LNCaP clone FGC (cell line): ENCODE measurements at regions not wholly inside any gene's neighbourhood (a gene's known extent, or its start where the extent isn't known, plus 50 kb on each side); places are given as distances from the start of the nearest gene placed in this dataset.

Experiments
- DNase-seq: peaks from one replicate; pipeline ENCODE4 v3.0.0-alpha.2; 2011; ENCODE audit warnings: low read depth
- H3K4me3 ChIP-seq: 2 replicates; pipeline ENCODE4 v1.5.1; 2011; ENCODE audit warnings: mild to moderate bottlenecking, low read depth, low read length, control low read depth
- TF ChIP-seq, protein P1 (sequence below): IDR thresholded peaks from 2 replicates; pipeline ENCODE4 v1.5.1; 2012; ENCODE audit warnings: mild to moderate bottlenecking; ENCODE audit not compliant: control insufficient read depth, insufficient read depth; ENCODE audit errors: extremely low read depth

GRCh38 chr2:217151509-217152206 is 291.8 kb upstream of the TNP1 start:
- DNase-seq, result no peak
- TF ChIP-seq, protein P1, sequence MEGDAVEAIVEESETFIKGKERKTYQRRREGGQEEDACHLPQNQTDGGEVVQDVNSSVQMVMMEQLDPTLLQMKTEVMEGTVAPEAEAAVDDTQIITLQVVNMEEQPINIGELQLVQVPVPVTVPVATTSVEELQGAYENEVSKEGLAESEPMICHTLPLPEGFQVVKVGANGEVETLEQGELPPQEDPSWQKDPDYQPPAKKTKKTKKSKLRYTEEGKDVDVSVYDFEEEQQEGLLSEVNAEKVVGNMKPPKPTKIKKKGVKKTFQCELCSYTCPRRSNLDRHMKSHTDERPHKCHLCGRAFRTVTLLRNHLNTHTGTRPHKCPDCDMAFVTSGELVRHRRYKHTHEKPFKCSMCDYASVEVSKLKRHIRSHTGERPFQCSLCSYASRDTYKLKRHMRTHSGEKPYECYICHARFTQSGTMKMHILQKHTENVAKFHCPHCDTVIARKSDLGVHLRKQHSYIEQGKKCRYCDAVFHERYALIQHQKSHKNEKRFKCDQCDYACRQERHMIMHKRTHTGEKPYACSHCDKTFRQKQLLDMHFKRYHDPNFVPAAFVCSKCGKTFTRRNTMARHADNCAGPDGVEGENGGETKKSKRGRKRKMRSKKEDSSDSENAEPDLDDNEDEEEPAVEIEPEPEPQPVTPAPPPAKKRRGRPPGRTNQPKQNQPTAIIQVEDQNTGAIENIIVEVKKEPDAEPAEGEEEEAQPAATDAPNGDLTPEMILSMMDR, result no peak
- H3K4me3 ChIP-seq, result no peak overlapping the region

DNA sequence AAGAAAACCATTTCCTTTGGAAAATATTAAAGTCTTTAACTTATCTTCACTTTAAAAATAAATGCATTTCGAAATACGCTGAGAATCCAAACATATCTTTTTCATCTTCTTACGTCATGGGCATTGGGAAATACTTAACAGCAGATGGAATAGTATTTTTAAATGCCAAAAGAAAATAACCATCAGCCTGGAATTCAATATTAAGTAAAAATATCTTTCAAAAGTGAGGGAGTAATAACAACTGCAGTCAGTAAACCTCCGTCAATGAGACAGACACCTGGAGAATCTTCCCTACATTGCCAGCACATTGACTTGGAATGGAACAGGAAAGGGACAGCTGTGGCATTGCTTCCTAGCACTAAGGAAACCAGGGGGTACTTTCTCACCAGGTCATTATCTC is 290.4 kb upstream of the TNP1 start:
- H3K4me3 ChIP-seq, result no peak overlapping the region
- TF ChIP-seq, protein P1, result no peak
- DNase-seq, result no peak

DNA sequence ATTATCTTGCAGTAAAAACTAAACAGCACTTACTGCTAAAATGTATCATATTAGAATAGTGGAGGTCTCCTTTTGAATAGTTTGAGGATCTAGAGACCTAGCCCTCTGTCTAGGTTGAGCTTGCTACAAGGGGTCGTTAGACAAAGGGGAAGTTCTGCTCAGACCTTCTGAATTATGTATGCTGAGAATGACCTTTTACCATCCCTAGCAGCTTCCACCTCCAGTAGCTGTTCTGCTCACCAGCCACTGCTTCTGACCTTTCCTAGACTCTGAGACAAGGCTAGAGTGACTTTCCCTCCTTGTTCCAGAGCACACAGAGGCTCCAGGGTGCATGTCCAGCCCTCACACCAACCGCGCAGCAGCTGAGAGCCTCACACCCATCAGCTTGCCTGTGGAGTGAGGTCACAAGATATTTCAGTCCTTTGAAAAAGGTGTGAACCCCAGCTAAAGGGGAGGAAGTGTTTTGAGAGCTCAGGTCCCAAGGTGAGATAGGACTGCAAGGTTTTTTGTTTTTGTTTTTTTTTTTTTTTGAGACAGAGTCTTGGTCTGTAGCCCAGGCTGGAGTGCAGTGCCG is 289.3 kb upstream of the TNP1 start:
- no peak for DNase-seq
- TF ChIP-seq, protein P1, result no peak
- no peak overlapping the region for H3K4me3 ChIP-seq

DNA sequence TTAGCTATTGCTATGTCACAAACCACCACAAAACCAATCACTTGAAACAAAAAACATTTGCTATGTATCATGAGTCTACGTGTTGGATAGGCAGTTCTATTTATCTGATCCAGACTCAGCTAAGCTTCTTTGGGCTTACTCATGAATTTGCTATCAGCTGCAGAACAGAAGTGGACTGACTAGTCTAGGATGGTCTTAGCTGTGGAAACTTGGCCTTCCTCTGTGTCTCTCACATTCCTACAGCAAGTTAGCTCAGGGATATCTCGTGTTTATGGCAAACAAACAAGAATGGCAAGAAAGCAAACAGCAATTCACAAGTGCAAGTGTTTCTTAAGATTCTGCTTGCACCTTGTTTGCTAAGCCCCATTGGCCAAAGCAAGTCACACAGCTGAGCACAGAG is 288.0 kb upstream of the TNP1 start:
- TF ChIP-seq, protein P1, result no peak
- H3K4me3 ChIP-seq, result no peak overlapping the region
- DNase-seq, result peak; percentile 40

- no peak for DNase-seq
- TF ChIP-seq, protein P1, result no peak
- H3K4me3 ChIP-seq, result no peak overlapping the region
These were observed 287.1 kb upstream of the TNP1 start for GRCh38 chr2:217146956-217147355.

DNA sequence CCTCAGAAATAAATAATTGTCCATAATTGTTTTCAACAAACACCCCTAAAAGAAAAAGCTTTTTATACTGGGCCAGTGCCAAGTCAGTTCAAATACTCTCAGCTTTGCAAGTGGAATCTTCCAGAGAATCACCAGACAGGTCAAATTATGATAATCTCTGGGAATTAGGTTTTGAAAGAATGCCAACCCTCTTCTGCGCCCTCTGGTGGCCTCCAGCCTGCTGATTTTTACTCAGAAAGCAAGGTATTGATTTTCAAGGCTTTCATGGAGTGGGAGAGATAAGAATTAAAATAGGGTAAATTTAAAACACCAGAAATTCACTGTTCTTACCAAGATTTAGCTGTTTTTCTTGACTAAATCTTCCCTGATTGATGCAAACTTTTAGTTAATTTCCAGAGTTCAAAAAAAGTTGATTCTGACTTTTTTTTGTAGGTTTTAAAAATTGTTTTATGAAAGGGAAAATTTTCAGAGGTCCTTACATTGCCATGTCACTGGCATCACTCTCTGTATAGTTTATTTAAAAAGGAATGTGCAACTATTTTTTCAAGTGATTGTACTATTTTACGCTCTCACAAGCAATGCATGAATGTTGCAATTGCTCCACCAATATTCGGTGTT is 282.9 kb upstream of the TNP1 start:
- H3K4me3 ChIP-seq, result no peak overlapping the region
- TF ChIP-seq, protein P1, result peak; percentile 53
- no peak for DNase-seq

DNA sequence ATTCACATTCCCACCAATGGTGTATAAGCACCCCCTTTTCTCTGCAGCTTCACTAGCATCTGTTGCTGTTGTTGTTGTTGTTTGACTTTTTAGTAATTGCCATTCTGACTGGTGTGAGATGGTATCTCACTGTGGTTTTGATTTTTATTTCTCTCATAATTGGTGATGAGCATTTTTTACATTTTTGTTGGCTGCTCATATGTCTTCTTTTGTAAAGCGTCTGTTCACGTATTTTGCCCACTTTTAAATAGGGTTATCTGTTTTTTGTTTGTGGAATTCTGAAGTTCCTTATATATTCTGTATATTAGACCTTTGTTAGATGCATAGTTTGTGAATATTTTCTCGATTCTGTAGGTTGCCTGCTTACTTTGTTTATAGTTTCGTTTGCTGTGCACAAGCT is 278.4 kb upstream of the TNP1 start:
- TF ChIP-seq, protein P1, result no peak
- no peak overlapping the region for H3K4me3 ChIP-seq
- DNase-seq, result no peak
